NB4 (cell line): ENCODE measurements at regions not wholly inside any gene's neighbourhood (a gene's known extent, or its start where the extent isn't known, plus 50 kb on each side); places are given as distances from the start of the nearest gene placed in this dataset.

Experiments
- DNase-seq: peaks from one replicate; pipeline ENCODE4 v3.0.0; 2010; ENCODE audit warnings: low read depth
- H3K4me3 ChIP-seq: one replicate; pipeline ENCODE4 v1.5.1; 2011; ENCODE audit warnings: mild to moderate bottlenecking, low read depth, low read length, moderate library complexity
- CTCF ChIP-seq: IDR thresholded peaks from one replicate; pipeline ENCODE4 v1.5.1; 2012; ENCODE audit warnings: low read depth, low read length
- MAX ChIP-seq: IDR thresholded peaks from 2 replicates; pipeline ENCODE4 v1.6.1; 2011; ENCODE audit warnings: low read depth, low read length
- MYC ChIP-seq: IDR thresholded peaks from 2 replicates; pipeline ENCODE4 v1.6.1; 2011; ENCODE audit warnings: low read depth, low read length
- POLR2A ChIP-seq: IDR thresholded peaks from 2 replicates; pipeline ENCODE4 v1.6.1; 2011; ENCODE audit warnings: mild to moderate bottlenecking; ENCODE audit not compliant: insufficient read length; ENCODE audit errors: extremely low read depth

GRCh38 chr9:78525986-78526560, 229.1 kb downstream of the PSAT1 start:
- H3K4me3 ChIP-seq = no peak overlapping the region
- DNase-seq = no peak
- no peak for TF ChIP-seq MAX

GRCh38 chr9:78533500-78533899, 236.6 kb downstream of the PSAT1 start:
- H3K4me3 ChIP-seq = no peak overlapping the region
- TF ChIP-seq POLR2A (no peak), MYC (no peak), CTCF (no peak), MAX (no peak)
- no peak for DNase-seq

GRCh38 chr9:78539188-78539587, 242.3 kb downstream of the PSAT1 start:
- DNase-seq = no peak
- TF ChIP-seq POLR2A = no peak
- no peak for TF ChIP-seq MYC
- no peak for TF ChIP-seq MAX
- TF ChIP-seq CTCF = no peak
- H3K4me3 ChIP-seq = no peak overlapping the region

- TF ChIP-seq CTCF = no peak
- TF ChIP-seq MYC = no peak
- TF ChIP-seq MAX = no peak
- TF ChIP-seq POLR2A = no peak
- H3K4me3 ChIP-seq = no peak overlapping the region
- no peak for DNase-seq
These were observed 243.0 kb downstream of the PSAT1 start for GRCh38 chr9:78539904-78540303.

GRCh38 chr9:78541868-78542443, 245.0 kb downstream of the PSAT1 start:
- no peak for DNase-seq
- TF ChIP-seq MYC (no peak), CTCF (no peak), MAX (no peak), POLR2A (no peak)
- no peak overlapping the region for H3K4me3 ChIP-seq

GRCh38 chr9:78542491-78543181, 245.7 kb downstream of the PSAT1 start:
- DNase-seq = no peak
- no peak overlapping the region for H3K4me3 ChIP-seq

More at GRCh38 chr9:78542491-78543181, 245.7 kb downstream of the PSAT1 start:
- TF ChIP-seq MYC (no peak), CTCF (no peak), MAX (no peak), POLR2A (no peak)
